ENCODE measurements at regions not wholly inside any gene's neighbourhood (a gene's known extent, or its start where the extent isn't known, plus 50 kb on each side); places are given as distances from the start of the nearest gene placed in this dataset.

DNA sequence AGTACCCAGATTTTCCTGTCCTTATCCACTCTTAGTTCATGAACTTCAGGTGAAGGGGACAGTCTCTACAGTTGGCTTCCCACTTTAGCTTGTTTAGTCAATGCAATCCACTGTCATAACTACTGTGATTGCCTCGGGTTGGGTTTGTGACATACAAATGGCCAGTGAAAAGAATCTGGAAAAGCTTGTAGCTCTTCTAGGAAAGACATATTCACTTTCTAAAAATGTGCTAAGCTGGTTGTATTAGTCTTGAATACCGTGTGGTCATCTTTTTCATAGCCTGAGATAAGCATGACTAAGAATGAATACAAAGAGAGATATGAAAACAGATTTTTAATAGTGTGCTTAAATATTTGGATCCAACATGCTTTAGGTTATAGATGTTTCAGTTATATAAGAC is 1443.5 kb upstream of the IGFBP7 start:
- no peak for DNase-seq (ENCODE audit: low spot score)

DNA sequence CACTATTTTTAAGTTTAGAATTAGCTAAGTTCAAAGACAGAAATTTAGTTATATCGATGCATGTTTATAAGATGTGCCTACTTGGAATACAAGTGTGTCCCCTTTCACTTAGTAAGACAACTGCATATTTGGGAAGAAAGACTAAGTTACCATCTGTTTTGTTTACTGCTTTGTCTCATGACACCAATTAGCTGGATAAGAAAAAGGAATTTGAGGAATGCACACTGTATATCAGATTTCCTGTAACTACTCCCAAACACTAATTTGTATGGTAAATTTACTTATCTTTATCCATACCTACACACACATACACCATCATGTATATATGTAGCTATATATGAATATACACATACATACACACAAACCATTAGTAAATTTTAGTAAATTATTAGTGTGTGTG is 1442.8 kb upstream of the IGFBP7 start:
- DNase-seq (ENCODE audit: low spot score), result no peak

- DNase-seq (ENCODE audit: low spot score), result no peak
These were observed 1441.5 kb upstream of the IGFBP7 start for GRCh38 chr4:58551676-58552075.

GRCh38 chr4:58543465-58543864 is 1433.3 kb upstream of the IGFBP7 start:
- no peak for DNase-seq (ENCODE audit: low spot score)

- no peak for DNase-seq (ENCODE audit: low spot score)
These were observed 1431.7 kb upstream of the IGFBP7 start for GRCh38 chr4:58541926-58542325.

DNA sequence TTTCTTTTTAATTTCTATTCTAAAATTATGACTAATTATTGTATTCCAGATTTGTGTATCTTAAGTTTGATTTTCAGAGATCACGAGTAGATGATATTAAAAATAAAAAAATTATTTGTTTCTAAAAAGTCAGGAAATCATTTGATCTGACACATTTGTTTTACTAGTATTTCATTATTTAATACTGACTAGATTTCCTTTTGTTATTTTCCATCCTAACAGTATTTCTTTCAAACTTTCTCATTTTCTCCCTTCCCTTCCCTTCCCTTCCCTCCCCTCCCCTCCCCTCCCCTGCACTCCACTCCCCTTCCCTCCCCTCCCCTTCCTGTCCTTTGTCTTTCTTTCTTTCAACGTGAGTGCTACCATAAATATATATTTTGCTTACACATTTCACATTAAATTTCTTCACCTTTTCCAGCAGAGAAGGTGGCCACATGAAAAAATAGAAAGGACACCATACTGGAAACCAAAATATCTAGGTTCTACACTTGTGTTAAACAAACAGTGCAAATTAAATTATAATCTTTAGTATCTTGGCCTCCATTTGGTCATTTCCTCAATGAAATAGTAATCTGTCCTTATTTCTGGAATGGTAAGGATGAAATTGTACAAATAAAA is 1412.7 kb upstream of the IGFBP7 start:
- no peak for DNase-seq (ENCODE audit: low spot score)

DNA sequence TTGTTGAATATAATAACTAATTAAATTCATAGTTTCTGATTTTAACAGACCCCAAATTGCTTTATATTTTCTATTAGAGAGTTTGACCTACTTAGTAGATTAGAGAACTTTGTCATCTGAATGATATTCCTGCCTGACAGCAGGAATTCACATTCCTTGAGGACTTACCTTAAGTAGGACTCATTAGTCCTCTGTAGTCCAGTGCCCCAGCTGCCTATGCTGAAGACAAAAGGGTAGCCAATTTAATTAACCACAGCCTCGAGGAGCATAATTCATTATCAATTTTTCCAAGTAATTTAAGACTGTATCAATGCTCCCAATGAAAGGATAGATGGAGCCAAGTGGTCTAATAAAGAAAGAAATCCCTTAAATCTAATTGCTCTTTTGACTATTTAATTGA is 1405.0 kb upstream of the IGFBP7 start:
- DNase-seq (ENCODE audit: low spot score), result no peak

- DNase-seq (ENCODE audit: low spot score), result no peak
These were observed 1404.1 kb upstream of the IGFBP7 start for GRCh38 chr4:58514299-58514698.

DNA sequence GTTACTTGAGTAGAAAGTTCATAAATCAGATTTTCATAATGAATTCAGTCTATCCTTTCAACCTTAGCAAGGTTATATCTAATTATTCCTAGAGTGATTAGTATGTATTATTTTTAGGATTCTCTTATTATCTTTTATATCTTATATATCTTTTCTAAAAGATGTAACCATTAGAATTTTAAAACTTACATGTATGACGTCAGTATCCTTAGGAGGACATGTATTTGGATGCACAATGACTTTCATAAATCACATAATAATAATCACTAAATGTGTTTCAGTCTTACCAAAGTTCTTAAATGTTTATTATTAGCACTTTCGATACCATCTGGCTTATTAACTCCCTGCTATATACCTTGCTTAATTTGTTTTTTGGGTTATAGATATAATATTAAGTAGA is 1400.5 kb upstream of the IGFBP7 start:
- no peak for DNase-seq (ENCODE audit: low spot score)

DNA sequence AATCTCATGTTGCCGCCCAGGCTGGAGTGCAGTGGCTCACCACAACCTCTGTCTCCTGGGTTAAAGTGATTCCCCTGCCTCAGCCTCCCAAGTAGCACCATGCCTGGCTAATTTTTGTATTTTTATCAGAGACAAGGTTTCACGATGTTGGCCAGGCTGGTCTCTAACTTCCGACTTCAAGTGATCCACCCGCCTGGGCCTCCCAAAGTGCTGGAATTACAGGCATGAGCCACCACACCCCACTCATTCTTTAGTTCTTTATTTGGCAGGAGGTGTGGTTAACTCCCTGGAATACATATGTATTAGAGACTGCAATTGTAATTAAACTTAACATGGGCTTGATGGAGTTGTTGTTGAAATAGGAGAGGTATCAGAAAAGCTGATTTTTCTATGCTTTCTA is 1396.9 kb upstream of the IGFBP7 start:
- no peak for DNase-seq (ENCODE audit: low spot score)

DNA sequence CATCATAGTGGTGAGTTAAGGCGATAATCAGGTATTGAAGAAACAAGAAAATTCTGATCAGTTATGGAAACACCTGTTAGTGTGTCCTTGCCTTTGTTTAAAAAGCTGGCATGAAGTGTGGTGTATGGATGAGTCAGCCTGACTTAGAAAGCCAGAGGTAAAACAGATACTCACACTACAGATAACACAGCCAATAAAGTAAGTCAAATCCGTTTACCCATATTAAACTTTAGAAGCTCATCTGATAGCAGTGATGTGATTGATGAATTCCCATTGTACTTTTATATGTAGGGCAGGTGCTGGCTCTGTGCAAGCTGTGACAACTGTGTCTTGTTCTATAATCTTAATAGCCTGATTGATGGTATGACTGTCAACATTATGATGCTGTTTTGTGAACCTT is 1392.7 kb upstream of the IGFBP7 start:
- no peak for DNase-seq (ENCODE audit: low spot score)

- DNase-seq (ENCODE audit: low spot score), result no peak
These were observed 1389.0 kb upstream of the IGFBP7 start for GRCh38 chr4:58499182-58499581.

DNA sequence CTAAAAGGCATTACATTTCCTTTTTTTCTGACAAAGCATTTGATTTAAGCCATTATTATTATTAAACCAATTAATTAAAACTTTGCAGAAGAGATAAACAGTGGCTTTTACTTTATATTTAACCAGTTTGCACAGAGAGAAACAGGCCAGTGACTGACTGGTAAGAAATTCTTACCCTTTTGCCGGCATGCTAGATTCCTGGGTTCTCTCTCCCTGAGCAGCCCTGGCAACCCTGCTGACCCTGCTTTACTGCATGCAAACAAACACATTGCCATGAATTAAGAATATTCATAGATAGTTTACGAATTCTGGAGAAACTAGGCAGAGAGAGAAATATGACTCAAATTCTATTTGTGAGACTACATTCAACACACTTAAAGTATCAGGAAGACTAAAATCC is 1381.4 kb upstream of the IGFBP7 start:
- no peak for DNase-seq (ENCODE audit: low spot score)

GRCh38 chr4:58477950-58478349 is 1367.8 kb upstream of the IGFBP7 start:
- no peak for DNase-seq (ENCODE audit: low spot score)

DNA sequence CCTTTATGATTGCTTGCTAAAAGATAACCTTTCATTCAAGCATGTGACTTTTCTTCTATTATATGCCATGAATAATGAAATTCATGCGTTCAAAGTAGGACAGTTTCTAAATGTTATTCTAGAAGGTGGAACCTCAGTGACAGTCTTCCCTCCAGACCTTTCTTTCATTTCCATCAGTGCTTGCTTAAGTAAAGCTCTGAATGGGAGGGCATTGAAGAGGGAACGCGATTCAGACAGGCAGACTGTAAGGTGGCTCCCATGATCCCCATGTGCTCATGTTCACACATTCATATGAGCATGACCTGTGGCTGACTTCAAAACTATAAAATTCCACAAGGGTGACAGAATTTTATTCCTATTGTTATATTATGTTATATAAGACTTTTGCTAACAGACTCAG is 1367.3 kb upstream of the IGFBP7 start:
- DNase-seq (ENCODE audit: low spot score), result no peak

DNA sequence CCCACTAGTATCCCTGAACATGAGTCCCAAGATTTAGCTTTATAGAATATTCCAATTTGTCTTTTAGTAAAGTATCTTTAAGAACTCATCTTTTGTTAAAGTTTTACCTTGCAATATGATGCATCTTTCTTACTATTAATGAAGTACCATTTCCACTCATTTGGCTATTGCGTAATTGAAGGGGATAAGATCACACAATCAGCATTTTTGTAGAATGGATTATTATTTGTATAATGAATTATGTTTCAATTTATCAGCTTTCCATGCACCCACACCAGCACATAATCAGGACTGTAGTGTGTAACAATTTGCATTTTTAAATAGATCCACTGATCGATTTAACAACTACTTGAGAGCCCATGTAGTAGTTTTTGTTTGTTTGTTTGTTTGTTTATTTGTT is 1364.9 kb upstream of the IGFBP7 start:
- DNase-seq (ENCODE audit: low spot score), result no peak

GRCh38 chr4:58465031-58465430 is 1354.8 kb upstream of the IGFBP7 start:
- no peak for DNase-seq (ENCODE audit: low spot score)

- no peak for DNase-seq (ENCODE audit: low spot score)
These were observed 1346.7 kb upstream of the IGFBP7 start for GRCh38 chr4:58456727-58457384.

GRCh38 chr4:58453956-58454355 is 1343.8 kb upstream of the IGFBP7 start:
- DNase-seq (ENCODE audit: low spot score), result no peak

DNA sequence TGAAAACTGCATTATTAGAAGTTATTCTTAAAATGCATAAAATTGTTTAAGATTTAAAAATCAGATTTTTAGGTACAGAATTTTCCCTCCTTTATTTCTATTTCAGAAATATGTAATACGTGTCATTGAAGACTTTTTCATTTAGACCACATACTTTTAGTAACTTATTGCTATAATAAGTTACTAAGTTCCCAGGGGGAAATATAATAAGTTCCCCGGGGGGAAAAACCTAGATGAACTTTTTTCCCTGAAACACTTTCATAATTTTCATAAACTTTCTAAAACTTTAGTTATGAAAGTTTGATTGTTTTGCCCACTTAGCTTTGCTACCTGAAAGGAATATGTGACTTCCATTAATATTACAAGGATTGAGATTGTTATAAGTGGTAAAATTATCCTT is 1341.5 kb upstream of the IGFBP7 start:
- no peak for DNase-seq (ENCODE audit: low spot score)

DNA sequence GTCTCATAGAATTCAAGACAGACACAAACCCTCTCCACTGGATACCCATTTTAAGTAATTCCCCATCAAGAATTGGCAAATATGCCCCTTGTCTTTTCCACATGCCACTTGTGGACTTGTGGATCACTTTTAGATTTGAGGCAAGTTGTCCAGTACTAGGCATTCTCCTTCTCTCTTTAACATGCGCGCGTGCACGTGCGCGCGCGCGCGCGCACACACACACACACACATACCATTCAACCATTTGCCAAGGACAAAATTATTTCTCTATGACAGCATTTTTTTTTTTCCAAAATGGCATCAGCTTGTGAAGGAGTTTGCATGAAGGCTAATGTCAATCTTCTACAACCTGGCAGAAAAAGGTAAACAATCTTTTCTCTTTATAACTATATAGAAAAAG is 1325.7 kb upstream of the IGFBP7 start:
- no peak for DNase-seq (ENCODE audit: low spot score)

GRCh38 chr4:58413849-58414248 is 1303.7 kb upstream of the IGFBP7 start:
- DNase-seq (ENCODE audit: low spot score), result no peak

DNA sequence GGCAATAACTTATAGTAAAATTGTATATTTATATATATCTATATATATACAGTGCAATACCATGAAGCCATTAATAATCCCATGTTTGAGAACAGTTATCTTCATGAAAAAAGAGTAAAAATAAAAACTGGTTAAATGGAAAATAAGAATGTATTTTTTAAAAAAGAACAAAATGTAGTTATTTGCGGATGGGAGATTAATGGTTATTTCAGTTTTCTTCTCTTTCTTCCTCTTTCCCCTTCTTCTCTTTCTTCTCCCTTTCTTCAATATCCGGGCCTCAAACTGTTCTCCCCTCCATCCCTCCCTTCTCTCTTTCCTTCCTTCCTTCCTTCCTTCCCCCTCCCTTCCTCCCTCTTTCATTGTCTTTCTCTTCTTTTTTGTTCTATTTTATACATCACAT is 1301.7 kb upstream of the IGFBP7 start:
- no peak for DNase-seq (ENCODE audit: low spot score)

- no peak for DNase-seq (ENCODE audit: low spot score)
These were observed 1296.6 kb upstream of the IGFBP7 start for GRCh38 chr4:58406762-58407161.
